ENCODE measurements at regions not wholly inside any gene's neighbourhood (a gene's known extent, or its start where the extent isn't known, plus 50 kb on each side); places are given as distances from the start of the nearest gene placed in this dataset.

- ChIA-PET CTCF (interaction anchor here (0.6 kb wide), 1 partner anchor 466 kb away, joined by 3 read pairs; no protein-coding TSS in a partner anchor), POLR2A (no interaction called here)
- intact Hi-C loops (cut with DNase I, micrococcal nuclease) = no loop called here
- Histone ChIP-seq H3K4me1 (ENCODE audit: insufficient read depth, low read length) (no peaks in the 10 kb centered on the region), H3K27ac (ENCODE audit: low read depth in 1 of 2, low read length in 2 of 2) (no peak overlapping the region), H3K9me3 (ENCODE audit: control insufficient read depth in 1 of 2, insufficient read depth in 1 of 2, low read length in 2 of 2) (no peaks in the 10 kb centered on the region), H3K27me3 (ENCODE audit: control insufficient read depth in 1 of 2, insufficient read depth in 2 of 2, low read length in 2 of 2) (no peaks in the 10 kb centered on the region), H3K36me3 (ENCODE audit: insufficient read depth, low read length) (no peaks in the 10 kb centered on the region), H3K4me3 (ENCODE audit: low read length) (no peak overlapping the region)
- H3K36me3 Mint-ChIP-seq (ENCODE audit: low read depth) = no peaks in the 10 kb centered on the region
- H3K9me3 Mint-ChIP-seq = no peaks in the 10 kb centered on the region
- ATAC-seq (ENCODE audit: poor library complexity) = no peak
- H3K4me3 Mint-ChIP-seq = no peak overlapping the region
- H3K27me3 Mint-ChIP-seq = no peaks in the 10 kb centered on the region
- no peak overlapping the region for H3K27ac Mint-ChIP-seq
- TF ChIP-seq CTCF (IDR thresholded peaks at IDR 0.05) = no peak
- DNase-seq = no peak
- no peaks in the 10 kb centered on the region for H3K4me1 Mint-ChIP-seq (ENCODE audit: low read depth)
Observed at GRCh38 chr4:155450676-155451075, 73.9 kb upstream of the MAP9 start.

- Mint-ChIP-seq H3K9me3 (no peaks in the 10 kb centered on the region), H3K36me3 (ENCODE audit: low read depth) (no peaks in the 10 kb centered on the region), H3K27me3 (peaks cover 10% of the 10 kb centered on the region), H3K4me1 (ENCODE audit: low read depth) (no peaks in the 10 kb centered on the region), H3K27ac (no peak overlapping the region), H3K4me3 (no peak overlapping the region)
- ChIA-PET CTCF (no interaction called here), POLR2A (no interaction called here)
- H3K27ac ChIP-seq (ENCODE audit: low read depth in 1 of 2, low read length in 2 of 2) = no peak overlapping the region
- ATAC-seq (ENCODE audit: poor library complexity) (no peak), DNase-seq (no peak)
- intact Hi-C loops (cut with DNase I, micrococcal nuclease) = loop anchor here in 1 of 2 experiments (5.0 kb wide), 1 partner anchor 342 kb away; no protein-coding TSS in a partner anchor
- H3K4me3 ChIP-seq (ENCODE audit: low read length) = no peak overlapping the region
- no peaks in the 10 kb centered on the region for H3K36me3 ChIP-seq (ENCODE audit: insufficient read depth, low read length)
- no peak for TF ChIP-seq CTCF (IDR thresholded peaks at IDR 0.05)
- H3K9me3 ChIP-seq (ENCODE audit: control insufficient read depth in 1 of 2, insufficient read depth in 1 of 2, low read length in 2 of 2) = no peaks in the 10 kb centered on the region
- H3K4me1 ChIP-seq (ENCODE audit: insufficient read depth, low read length) = no peaks in the 10 kb centered on the region
- peaks cover 0 to 3% of the 10 kb centered on the region in 2 experiments for H3K27me3 ChIP-seq (ENCODE audit: control insufficient read depth in 1 of 2, insufficient read depth in 2 of 2, low read length in 2 of 2)
Observed at GRCh38 chr4:155445306-155445705, 68.5 kb upstream of the MAP9 start.

GRCh38 chr4:155444721-155445120 lies 68.0 kb upstream of the MAP9 start:
- POLR2A ChIA-PET = interaction anchor here (0.8 kb wide), 1 partner anchor 9 kb away, joined by 3 read pairs; no protein-coding TSS in a partner anchor
- no peak overlapping the region for H3K4me3 ChIP-seq (ENCODE audit: low read length)
- ATAC-seq (ENCODE audit: poor library complexity) = no peak

More at GRCh38 chr4:155444721-155445120, 68.0 kb upstream of the MAP9 start:
- H3K27ac Mint-ChIP-seq = no peak overlapping the region
- DNase-seq = no peak
- Histone ChIP-seq H3K4me1 (ENCODE audit: insufficient read depth, low read length) (no peaks in the 10 kb centered on the region), H3K9me3 (ENCODE audit: control insufficient read depth in 1 of 2, insufficient read depth in 1 of 2, low read length in 2 of 2) (peaks cover 0 to 2% of the 10 kb centered on the region in 2 experiments), H3K36me3 (ENCODE audit: insufficient read depth, low read length) (no peaks in the 10 kb centered on the region), H3K27ac (ENCODE audit: low read depth in 1 of 2, low read length in 2 of 2) (no peak overlapping the region), H3K27me3 (ENCODE audit: control insufficient read depth in 1 of 2, insufficient read depth in 2 of 2, low read length in 2 of 2) (peaks cover 0 to 3% of the 10 kb centered on the region in 2 experiments)
- H3K4me1 Mint-ChIP-seq (ENCODE audit: low read depth) = no peaks in the 10 kb centered on the region
- H3K36me3 Mint-ChIP-seq (ENCODE audit: low read depth) = no peaks in the 10 kb centered on the region
- peaks cover 14% of the 10 kb centered on the region for H3K27me3 Mint-ChIP-seq
- CTCF ChIA-PET = interaction anchor here (0.8 kb wide), 1 partner anchor 8 kb away, joined by 3 read pairs; no protein-coding TSS in a partner anchor
- TF ChIP-seq CTCF (IDR thresholded peaks at IDR 0.05) = no peak
- intact Hi-C loops (cut with DNase I, micrococcal nuclease) = loop anchor here (5.0 kb wide), 2 partner anchors 343 to 508 kb away; partner anchors contain the start of gene CTSO (in 1 of the 2)
- H3K4me3 Mint-ChIP-seq = no peak overlapping the region
- H3K9me3 Mint-ChIP-seq = no peaks in the 10 kb centered on the region

Measured in CD4-positive, alpha-beta T cell (primary cell).